NCI-H2029 (cell line): ENCODE measurements at regions not wholly inside any gene's neighbourhood (a gene's known extent, or its start where the extent isn't known, plus 50 kb on each side); places are given as distances from the start of the nearest gene placed in this dataset.
"Not testable (repeated sequence)": the region's sequence is repeated elsewhere in the genome, so short reads cannot be mapped to it uniquely, and the experiment has no call there.

ENCODE experiments used
- DNase-seq: peaks from one replicate; lab custom pipeline; 2025; lab: John Stamatoyannopoulos, UW

DNA sequence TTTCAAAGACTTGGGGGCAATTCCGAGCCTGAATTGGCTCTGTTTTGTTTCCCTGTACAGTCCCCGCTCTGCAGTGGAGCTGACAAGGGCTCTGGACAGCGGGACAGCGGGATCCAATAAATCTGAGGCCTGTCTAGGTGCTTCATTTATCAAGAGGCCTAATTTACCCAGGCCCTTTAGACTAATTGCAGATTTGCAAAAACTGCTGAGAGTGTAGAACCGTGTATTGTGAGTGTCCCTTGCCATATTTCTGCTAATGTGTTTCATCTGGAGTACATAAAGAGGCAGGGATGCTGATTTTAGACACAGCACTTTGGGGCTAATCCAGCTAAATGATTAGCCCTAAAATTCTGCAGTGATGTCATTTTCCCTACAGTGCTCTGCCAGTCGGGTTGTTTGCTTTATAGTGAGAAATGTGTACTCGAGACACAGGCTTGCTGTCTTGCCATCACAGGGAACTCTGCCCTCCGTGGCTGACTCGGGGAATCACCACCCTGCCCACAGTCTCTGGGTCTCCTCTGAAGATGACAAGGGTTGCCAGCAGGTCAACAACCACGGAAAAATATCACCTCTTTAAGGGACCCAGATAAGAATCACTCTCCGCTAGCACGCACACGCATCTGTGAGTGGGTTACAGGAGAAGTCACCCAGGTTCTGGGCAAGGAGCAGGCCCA, 592.0 kb downstream of the BNC2 start:
- DNase-seq = no peak

DNA sequence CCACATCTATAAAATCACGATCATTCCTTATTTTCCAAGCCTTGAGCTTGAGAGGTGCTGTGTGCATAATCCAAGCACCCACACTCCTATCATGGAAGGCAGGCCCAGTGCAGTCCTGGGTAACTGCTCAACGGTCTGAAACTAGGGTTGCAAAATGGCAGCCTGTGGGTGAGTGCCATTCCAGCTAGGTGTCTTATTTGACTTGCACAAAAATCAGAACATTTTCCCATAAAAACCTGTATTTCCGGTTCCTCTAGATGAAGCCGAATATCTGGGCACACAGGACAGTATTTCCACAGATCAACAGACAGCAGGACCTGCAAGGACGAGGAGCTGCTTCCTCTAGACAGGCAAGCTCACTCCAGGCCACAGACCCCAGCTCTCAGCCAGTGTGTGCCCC, 588.8 kb downstream of the BNC2 start:
- no peak for DNase-seq

DNA sequence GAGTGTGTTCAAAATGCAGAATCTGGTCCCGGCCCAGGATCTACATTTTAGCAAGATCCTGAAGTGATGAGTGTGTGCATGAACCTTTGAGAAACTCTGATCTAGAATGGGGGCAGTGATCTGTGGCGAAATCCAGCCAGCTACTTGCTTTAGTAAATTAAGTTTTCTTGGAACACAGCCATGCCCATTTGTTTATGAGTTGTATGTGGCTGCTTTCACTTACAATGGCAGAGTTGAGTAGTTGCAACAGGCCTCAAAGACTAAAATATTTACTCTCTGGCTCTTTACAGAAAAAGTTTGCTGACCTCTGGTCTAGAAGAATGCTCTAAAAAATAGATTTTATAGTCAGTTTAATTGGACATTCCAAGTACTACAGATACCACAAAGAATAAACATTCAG, 588.3 kb downstream of the BNC2 start:
- no peak for DNase-seq

DNA sequence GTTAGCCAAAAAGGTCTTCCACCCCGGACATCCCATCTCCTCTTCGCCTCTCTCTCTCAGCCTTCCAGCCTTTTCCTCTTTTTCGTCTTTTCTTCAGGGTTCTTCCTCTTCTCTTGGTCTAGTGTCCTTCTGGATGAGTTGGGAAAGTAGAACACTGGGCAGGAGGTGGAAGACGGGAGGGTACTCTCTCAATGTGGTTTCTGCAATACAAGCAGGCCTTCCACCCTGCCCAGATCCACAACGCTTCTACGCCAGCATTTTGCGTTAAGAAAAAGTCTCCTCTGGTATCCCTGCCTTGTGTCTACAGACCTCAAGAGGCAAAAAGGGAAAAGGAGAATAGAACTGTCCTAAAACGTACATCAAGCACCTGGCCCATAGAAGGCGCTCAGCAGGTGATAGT, 587.8 kb downstream of the BNC2 start:
- DNase-seq = no peak

DNA sequence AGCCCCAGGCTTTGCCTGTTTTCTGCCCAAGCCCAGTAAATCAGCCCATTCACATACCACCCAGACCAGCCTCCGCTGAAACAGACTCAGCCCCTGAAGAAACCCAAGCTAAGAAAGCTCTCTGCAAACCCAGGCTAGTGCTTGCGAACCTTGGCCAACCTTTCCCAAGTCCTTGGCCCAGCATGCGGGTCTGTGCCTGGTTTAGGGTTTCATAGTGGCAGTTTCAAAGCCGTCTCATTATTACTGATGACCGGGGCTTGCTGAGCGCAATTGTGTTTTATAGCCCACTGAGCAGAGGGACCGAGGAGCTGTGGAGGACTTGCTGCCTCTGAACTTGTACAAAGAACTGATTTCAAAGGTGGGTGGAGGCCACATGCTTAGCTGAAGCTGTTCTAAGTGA, 584.3 kb downstream of the BNC2 start:
- no peak for DNase-seq

DNA sequence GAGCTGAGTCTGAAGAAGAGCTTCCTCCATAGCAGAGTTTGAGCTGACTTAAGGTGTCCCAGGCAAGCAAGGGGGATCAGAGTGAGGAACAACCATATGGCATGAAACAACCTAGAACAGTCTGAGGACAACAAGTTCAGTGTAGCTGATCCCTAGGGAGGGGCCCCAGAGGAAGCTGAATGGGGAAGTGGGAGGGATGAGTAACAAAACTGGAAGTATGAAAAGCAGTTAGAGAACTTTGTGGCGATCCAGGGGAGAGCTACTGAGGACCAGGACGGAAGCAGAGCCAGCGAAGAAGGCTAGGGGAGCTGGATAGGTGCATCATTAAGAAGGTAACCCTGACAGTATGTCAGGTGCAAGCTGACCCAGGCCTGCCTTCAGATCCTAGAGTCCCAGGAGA, 580.8 kb downstream of the BNC2 start:
- no peak for DNase-seq

DNA sequence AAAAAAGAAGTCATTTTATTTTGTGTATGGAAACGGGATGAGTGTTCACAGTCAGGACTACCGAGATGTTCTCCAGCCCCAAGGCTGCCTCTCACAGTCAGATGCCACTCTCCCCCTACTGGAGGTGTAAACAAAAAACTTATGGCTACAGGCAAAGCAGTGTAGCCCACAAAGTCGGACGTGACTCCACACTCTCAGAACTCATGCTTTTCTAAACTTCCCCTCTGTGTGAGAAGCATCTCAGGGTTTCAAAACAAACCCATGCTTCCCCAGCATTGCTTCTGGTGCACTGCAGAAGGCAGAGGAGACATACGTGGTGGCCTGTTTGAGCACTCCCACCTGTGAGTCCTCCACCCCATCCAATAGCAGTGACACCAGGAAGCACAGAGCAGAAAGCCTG, 580.3 kb downstream of the BNC2 start:
- DNase-seq = no peak

DNA sequence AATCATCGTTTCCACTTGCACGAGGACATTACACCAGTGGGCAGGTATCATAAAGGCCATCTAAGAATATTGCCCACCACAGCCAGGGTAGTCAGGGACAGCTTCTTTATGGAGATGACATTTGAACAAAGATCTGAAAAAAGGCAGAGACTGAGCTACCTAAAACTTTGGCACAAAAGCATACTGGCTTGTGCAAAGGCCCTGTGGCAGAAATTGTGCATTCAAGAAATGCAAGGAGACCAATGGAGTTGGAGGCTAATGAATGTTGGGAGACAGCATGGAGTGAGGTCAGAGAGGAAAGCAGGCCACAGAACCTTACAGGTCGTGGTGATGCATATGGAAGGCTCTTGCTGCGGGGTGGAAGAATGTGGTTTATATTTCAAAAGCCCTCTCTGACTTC, 578.5 kb downstream of the BNC2 start:
- no peak for DNase-seq

DNA sequence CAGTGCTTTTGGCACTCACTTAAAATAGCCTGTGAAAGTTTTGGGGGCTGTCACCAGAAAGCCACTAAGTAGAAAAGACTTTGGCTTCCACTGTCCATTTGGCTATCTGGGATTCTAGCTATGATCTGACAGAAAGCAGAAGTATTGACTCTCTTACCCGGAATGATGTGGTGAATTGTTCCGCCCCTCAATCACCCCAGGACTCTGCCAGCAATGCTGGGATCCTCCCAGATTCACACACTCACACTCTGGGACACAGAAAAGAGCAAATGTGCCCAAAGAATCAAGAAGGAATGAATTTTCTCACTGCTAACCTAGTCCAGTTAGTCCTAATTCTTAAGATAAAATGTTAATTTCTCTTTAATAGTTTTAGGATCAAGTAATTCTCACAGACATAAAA, 576.9 kb downstream of the BNC2 start:
- DNase-seq = no peak

DNA sequence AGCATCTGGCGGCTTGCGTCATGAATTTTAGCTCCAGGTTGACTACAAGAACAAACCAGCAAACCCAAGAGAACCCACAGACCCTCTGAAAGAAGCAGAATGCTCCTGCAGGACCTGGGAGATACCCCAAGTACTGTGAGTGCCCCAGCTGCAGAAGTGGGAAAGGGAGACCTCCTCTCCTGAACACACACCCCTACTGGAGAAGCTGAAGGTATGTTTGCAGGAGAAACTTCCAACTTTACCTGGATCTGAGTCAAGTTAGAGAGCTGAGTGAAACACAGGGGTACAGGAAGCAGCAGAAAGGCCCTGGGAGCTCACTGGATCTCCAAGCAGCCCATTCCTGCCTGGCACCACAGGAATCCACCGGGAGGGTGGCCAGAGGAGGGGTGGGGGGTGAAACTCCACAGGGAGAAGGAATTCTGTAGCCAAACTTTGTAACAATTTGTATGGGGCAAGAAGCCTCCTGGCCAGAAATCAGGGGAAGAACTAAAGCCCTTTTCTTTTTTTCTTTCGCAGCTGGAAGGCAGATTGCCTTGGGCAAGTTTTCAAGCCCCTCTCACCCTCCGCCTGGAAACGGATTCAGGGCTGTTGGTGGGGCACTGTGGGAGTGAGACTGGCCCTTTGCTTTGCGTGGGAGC, 576.2 kb downstream of the BNC2 start:
- DNase-seq = no peak

DNA sequence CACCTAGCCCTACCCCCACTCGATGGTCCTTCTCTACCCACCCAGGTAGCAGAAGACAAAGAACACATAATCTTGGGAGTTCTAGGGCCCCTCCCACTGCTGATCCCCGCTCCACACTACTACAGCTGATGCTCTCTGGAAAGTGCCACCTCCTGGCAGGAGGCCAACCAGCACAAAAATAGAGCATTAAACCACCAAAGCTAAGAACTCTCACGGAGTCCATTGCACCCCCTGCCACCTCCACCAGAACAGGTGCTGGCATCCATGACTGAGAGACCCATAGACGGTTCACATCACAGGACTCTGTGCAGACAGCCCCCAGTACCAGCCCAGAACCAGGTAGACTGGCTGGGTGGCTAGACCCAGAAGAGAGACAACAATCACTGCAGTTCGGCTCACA, 575.5 kb downstream of the BNC2 start:
- DNase-seq = not testable (repeated sequence)

DNA sequence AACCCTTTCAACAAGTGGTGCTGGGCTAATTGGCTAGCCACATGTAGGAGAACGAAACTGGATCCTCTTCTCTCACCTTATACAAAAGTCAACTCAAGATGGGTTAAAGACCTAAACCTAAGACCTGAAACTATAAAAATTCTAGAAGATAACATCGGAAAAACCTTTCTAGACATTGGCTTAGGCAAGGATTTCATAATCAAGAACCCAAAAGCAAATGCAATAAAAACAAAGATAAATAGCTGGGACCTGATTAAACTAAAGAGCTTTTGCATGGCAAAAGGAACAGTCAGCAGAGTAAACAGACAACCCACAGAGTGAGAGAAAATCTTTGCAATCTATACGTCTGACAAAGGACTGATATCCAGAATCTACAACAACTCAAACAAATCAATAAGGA, 571.1 kb downstream of the BNC2 start:
- DNase-seq = not testable (repeated sequence)

DNA sequence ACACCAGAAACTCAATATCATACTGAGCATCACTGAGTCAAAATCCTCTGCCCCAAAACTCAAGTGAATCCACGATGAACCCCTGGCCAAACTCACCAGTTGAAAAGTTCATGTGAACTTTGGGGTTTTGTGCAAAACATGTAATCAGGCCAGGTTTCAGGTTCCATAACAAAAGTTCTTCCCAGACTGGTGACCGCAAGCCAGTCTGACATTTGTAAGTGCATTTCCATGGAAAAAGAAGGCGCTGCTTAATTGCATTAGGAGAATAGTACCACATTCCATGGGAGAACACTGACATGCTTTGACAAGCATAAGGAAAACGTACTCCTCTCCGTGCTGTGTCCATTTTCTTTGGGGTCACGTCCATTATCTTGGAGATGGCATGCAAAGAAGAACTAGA, 567.0 kb downstream of the BNC2 start:
- DNase-seq = no peak

DNA sequence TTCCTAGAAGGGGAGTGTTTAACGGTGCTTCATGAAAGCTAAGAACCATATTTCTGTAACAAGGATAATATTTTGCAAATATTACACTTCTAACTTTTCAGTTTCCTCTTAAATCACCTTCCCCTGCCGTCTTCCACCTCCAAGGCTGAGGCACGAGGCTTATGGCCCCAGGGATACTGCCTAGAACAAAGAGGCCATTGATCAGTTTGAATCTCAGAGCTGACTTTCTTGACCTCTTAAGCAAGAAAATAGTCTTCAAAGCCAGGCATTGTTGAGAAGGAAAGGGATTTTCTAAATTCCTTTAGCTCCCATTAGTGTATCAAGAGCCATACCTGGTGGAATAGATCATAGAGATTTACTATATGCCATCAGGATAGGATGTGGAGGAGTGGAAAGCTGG, 566.2 kb downstream of the BNC2 start:
- no peak for DNase-seq

DNA sequence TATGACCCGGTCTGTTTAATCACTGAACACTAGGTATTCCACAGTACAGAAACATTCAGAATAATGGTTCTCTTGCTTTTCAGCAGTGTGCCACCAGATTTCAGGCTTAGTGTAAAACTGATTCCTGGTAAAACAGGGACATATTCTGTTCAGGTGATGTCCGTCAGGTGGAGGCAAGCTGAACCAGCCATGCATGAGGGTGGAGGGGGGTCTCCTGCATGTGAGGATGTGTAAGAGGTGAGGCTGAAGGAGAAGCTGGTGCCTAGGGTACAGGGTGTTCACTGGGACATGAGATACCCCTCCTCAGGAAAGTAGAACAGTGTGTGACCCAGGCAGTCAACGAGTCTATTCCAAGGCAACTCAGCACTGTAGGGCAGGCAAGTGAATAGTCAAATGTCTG, 563.9 kb downstream of the BNC2 start:
- no peak for DNase-seq

DNA sequence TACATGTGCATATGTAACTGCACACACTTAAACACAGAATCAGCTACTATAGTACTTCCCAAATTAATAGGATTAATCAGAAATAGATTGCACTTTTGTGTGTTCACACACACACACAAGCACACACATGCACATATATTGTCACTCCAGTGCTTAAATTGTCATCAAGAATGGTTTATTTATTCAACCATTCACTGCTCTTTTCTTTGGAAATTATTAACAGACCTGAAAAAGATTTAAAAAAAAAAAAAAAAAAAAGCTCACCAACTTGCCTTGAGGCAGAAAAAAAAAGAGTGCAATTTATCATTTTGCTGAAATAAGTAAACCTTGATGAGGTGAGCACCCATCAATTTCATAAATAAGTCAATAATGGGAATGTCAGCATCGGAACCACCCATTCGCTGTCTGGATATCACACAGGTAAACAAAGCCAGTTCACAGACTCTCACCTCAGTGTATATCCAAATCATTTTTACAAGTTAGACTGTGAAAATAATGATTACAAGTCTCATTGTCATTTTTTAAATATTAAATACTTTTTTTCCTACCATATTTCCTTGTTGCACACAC, 562.8 kb downstream of the BNC2 start:
- DNase-seq = no peak

DNA sequence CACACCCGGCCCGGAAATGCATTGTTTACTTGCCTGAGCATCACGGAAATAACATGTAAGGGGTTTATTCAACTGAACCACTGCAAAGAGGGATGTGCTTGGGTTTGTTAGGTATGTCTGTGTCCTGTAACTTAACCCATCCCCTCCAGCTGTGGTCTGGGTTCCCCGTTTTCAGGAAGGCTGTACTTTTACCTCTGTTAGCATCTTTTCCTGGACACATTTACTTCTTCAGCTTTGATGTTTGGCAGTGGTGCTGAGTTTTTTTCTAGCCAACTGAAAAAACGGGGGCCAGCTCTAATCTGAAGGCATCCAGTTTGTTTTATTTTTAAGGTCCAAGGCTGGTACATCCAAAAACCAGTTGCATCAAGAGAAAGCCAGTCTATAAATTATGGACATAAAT, 561.8 kb downstream of the BNC2 start:
- DNase-seq = no peak

DNA sequence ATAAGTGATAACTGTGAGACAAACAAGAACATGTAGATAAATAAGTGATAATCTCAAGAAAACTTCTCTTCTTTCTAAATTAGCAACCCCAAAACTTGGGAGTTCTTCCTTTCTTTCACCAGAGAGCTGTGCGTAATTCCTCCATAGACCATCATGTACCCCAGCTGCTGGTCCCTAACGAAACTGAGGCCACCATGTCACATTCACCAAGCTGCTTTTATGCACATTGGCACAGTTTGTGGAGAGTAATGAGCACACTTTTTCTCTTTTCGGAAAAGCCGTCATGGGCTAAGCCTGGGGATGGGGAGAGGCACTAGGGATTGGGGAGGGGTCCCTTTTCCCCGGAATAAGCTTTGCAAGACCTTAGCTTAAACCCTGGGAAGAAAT, 561.4 kb downstream of the BNC2 start:
- DNase-seq = no peak

DNA sequence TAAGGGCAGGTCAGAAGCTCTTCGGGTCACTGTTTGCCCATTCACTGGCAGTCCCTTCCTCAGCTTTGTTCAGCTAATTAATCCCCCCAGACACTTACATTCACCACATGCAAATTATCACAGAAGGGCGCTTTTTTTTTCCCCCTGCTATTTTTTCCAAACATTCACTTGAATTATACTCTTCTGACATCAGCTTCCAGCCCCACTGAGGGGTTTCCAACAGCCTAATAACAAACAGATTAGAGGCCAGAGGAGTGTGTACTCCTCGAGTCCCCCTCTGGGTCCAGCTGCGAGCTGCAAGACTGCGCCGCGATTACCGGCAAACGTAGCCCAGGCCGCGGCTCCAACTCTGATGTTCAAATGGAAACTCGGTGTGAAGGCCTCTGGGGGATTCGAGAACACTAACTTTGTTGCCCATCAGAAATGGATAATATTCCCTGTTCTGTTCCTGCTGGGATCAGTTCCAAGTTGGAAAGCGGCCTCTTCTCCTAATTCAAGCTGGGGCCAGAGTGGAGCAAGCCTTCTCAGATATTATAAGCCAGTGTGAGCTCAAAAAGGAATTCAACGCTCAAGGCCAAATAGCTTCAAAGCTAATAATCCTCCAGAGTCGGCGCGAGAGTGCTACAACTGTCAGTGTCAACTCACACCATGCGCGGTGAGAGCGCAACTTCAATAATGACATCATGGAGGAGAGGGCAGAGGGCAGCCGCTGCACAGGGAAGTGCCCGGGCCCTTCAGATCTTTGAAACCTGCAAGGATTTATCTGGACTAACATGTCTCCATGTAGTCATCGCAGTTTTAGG, 560.8 kb downstream of the BNC2 start:
- DNase-seq = no peak

DNA sequence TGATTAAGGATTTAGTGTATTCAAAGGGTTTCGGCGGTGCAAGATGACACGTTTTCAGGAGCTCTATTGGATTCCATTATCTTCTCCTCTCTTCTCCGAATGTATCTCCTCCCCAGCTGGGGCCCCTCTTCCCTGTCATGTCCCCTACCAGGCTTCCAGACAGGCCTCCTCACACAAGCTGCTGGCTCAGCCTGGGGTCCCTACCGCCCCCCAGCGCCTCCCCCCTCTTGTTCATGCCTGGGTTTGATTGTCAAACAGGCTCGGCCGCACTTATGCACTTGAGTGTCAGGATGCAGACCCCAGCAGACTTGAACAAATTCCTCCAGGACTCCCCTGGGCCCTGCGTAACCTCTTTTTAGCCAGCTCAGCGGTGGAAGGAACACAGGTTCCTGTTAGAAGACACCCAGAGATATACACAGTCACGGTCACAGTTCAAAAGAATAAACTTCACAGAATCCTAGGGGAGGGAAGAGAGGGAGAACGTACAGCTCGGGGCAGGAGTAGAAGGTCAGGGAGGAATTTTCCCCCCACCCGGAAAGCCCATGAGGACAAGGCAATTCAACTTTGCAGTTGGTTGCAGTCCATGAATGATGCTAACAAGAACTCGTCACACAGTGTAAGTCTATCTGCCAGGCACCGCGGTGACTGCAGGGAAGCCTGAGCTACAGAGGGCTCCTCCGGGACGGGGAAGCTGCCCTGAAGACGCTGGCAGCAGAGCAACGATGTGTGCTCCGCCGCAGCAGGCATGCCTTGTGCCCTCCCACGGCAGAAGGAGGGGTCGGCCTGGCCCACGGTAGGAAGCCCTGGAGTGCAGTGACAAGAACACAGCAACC, 560.0 kb downstream of the BNC2 start:
- DNase-seq = no peak

DNA sequence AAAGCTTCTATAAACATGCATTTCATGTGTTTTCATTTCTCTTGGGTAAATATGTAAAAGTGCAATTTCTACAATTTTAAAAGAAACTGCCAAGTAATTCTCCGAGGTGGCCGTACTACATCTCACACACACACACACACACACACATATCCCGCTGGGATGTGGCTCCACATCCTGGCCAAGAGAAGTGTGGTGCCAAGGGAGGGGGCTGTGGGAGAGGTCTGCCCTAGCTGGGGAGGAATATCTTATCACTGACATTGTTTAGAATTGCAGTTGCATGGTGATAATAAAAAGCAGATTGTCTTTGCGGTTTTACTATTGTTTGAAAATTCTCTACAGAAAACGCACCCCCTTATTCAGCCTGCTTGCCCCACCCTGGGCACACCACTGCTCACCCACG, 558.4 kb downstream of the BNC2 start:
- DNase-seq = no peak

DNA sequence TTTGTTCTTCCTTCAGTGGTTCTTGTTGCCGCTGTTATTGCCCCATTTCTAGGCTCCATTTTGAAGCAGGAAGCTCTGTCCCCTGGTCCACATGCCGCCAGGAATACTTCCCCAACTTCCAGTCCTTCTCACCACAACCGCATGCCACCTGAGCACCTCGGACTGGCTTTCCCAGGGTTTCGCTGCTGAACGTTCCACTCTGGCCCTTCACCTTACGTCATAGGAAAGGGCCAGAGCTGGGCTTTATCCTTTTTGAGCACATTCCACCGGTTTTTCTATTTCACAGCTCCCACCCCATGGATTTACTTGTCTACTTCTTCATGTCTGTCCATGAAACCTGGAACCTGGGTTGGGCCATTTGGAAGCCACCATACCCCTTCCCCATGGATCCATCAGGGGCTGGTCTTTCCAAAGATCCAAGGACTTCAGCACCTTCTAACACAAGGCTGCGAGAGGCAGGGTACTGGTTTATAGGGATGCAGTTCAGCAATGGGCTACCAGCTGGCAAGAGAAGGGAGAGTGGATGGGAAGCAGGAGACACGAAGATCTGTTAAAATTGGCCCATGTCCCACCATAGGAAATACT, 557.4 kb downstream of the BNC2 start:
- no peak for DNase-seq
